Embryonic facial prominence (tissue), 1 donor: ENCODE measurements at regions not wholly inside any gene's neighbourhood (a gene's known extent, or its start where the extent isn't known, plus 50 kb on each side); places are given as distances from the start of the nearest gene placed in this dataset.
"Not testable (repeated sequence)": the region's sequence is repeated elsewhere in the genome, so short reads cannot be mapped to it uniquely, and the experiment has no call there.

Experiments
- DNase-seq: peaks from one replicate; pipeline ENCODE4 v3.0.0-alpha.2; 2016; ENCODE audit errors: extremely low spot score

- no peak for DNase-seq
These were observed 885.7 kb downstream of the PLA2G4A start for GRCh38 chr1:187714470-187714869.

GRCh38 chr1:187715483-187715882, 886.7 kb downstream of the PLA2G4A start:
- DNase-seq, result no peak

- no peak for DNase-seq
These were observed 887.4 kb downstream of the PLA2G4A start for GRCh38 chr1:187716160-187716559.

- DNase-seq, result no peak
These were observed 889.8 kb downstream of the PLA2G4A start for GRCh38 chr1:187718527-187718926.

GRCh38 chr1:187721216-187721615, 892.5 kb downstream of the PLA2G4A start:
- no peak for DNase-seq

- no peak for DNase-seq
These were observed 896.5 kb downstream of the PLA2G4A start for GRCh38 chr1:187725216-187725615.

- no peak for DNase-seq
These were observed 904.5 kb downstream of the PLA2G4A start for GRCh38 chr1:187733232-187733631.

- DNase-seq, result no peak
These were observed 905.7 kb downstream of the PLA2G4A start for GRCh38 chr1:187734427-187734826.

- DNase-seq, result no peak
These were observed 915.9 kb downstream of the PLA2G4A start for GRCh38 chr1:187744665-187745064.

- DNase-seq, result no peak
These were observed 926.8 kb downstream of the PLA2G4A start for GRCh38 chr1:187755536-187755935.

- not testable (repeated sequence) for DNase-seq
These were observed 927.9 kb downstream of the PLA2G4A start for GRCh38 chr1:187756684-187757083.

GRCh38 chr1:187759825-187760333, 931.1 kb downstream of the PLA2G4A start:
- DNase-seq, result no peak

- DNase-seq, result no peak
These were observed 933.4 kb downstream of the PLA2G4A start for GRCh38 chr1:187762118-187762517.

- DNase-seq, result no peak
These were observed 934.7 kb downstream of the PLA2G4A start for GRCh38 chr1:187763465-187763864.

- DNase-seq, result no peak
These were observed 935.2 kb downstream of the PLA2G4A start for GRCh38 chr1:187763976-187764375.

GRCh38 chr1:187771396-187771795, 942.6 kb downstream of the PLA2G4A start:
- no peak for DNase-seq

- no peak for DNase-seq
These were observed 944.4 kb downstream of the PLA2G4A start for GRCh38 chr1:187773168-187773567.

- DNase-seq, result no peak
These were observed 959.0 kb downstream of the PLA2G4A start for GRCh38 chr1:187787736-187788135.

- DNase-seq, result no peak
These were observed 960.0 kb downstream of the PLA2G4A start for GRCh38 chr1:187788718-187789117.

GRCh38 chr1:187790724-187791123, 962.0 kb downstream of the PLA2G4A start:
- DNase-seq, result no peak

- DNase-seq, result no peak
These were observed 965.8 kb downstream of the PLA2G4A start for GRCh38 chr1:187794561-187794960.

GRCh38 chr1:187809549-187809948, 980.8 kb downstream of the PLA2G4A start:
- no peak for DNase-seq

- DNase-seq, result no peak
These were observed 987.9 kb downstream of the PLA2G4A start for GRCh38 chr1:187816646-187817045.

GRCh38 chr1:187817782-187818181, 989.0 kb downstream of the PLA2G4A start:
- DNase-seq, result no peak
